ENCODE measurements at regions not wholly inside any gene's neighbourhood (a gene's known extent, or its start where the extent isn't known, plus 50 kb on each side); places are given as distances from the start of the nearest gene placed in this dataset.
"Not testable (repeated sequence)": the region's sequence is repeated elsewhere in the genome, so short reads cannot be mapped to it uniquely, and the experiment has no call there.

DNA sequence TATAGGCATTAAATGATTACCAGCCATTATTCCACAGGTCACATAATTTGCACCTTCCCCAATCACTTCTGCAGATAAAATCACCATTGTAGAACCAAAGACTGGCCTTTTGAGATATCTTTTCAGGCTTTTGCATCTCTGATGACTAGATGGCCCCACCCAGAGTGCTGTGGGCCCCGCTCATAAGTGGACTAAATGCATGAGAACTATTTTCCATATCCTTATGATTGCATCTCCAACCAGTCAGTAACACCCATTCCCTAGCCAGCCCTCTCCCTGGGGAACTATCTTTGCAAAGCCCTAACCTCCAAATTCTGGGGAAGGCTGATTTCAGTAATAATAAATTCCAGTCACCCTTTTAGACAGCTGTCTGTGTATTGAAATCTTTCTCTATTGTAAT, 53.5 kb upstream of the CDH9 start:
- H3K27ac Mint-ChIP-seq: no peak overlapping the region
- H3K18ac ChIP-seq (ENCODE audit: insufficient read length, low read depth, low read length): no peak overlapping the region
- no peak overlapping the region for H3K4me2 ChIP-seq (ENCODE audit: insufficient read depth, insufficient read length, low read length)

DNA sequence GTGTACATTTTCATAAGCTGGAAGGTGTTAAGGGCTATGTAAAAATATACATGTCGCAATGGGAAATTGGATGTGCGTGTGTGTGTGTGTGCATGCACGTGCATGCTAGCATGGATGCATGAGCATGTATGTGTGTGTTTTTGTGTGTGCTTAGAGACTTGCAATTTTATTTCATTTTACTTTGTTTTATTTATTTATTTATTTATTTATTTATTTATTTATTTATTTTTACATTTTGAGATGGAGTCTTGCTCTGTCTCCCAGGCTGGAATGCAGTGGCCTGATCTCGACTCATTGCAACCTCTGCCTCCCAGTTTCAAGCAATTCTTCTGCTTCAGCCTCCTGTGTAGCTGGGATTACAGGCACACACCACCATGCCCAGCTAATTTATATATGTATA, 50.4 kb upstream of the CDH9 start:
- H3K9me3 Mint-ChIP-seq; H3K18ac ChIP-seq (ENCODE audit: insufficient read length, low read depth, low read length); H3K4ac ChIP-seq (ENCODE audit: low read depth, low read length); H3K27me3 Mint-ChIP-seq (ENCODE audit: low read depth); H4K5ac ChIP-seq (ENCODE audit: insufficient read length, low read depth, low read length); H3K9me3 ChIP-seq (ENCODE audit: control insufficient read depth, low read depth, low read length); H2BK12ac ChIP-seq (ENCODE audit: insufficient read length, low read depth, low read length); H2BK5ac ChIP-seq (ENCODE audit: insufficient read length, low read length); H3K23ac ChIP-seq (ENCODE audit: insufficient read length, low read depth, low read length); H3K79me2 ChIP-seq (ENCODE audit: insufficient read depth, low read length); H3K4me1 ChIP-seq (ENCODE audit: insufficient read depth, low read length); H3K56ac ChIP-seq (ENCODE audit: insufficient read length, low read depth, low read length); H3K27ac Mint-ChIP-seq; H2AK5ac ChIP-seq (ENCODE audit: insufficient read length, low read length); H3K4me2 ChIP-seq (ENCODE audit: insufficient read depth, insufficient read length, low read length); H3K36me3 Mint-ChIP-seq (ENCODE audit: insufficient read depth in 1 of 3, low read depth in 3 of 3); H3K4me3 Mint-ChIP-seq; DNase-seq; H4K91ac ChIP-seq (ENCODE audit: insufficient read length, low read depth, low read length); H3K9ac ChIP-seq (ENCODE audit: extremely low read depth, insufficient read length, low read length); H2BK120ac ChIP-seq (ENCODE audit: low read depth, low read length, poor library complexity, severe bottlenecking); H3K27ac ChIP-seq (ENCODE audit: insufficient read length, low read depth, low read length); H3K23me2 ChIP-seq (ENCODE audit: insufficient read length, low read depth, low read length, poor library complexity, severe bottlenecking); H2AFZ ChIP-seq (ENCODE audit: low read length); H3T11ph ChIP-seq (ENCODE audit: low read length); H3K79me1 ChIP-seq (ENCODE audit: insufficient read depth, low read depth, low read length, poor library complexity, severe bottlenecking); H2BK20ac ChIP-seq (ENCODE audit: low read depth, low read length, poor library complexity, severe bottlenecking); H4K8ac ChIP-seq (replicated peaks; ENCODE audit: insufficient read length, low read depth, low read length); H4K20me1 ChIP-seq (ENCODE audit: control insufficient read depth, insufficient read depth, insufficient read length); H3K27me3 ChIP-seq (ENCODE audit: insufficient read depth, low read length); H2BK15ac ChIP-seq (ENCODE audit: low read depth, low read length); H3K14ac ChIP-seq (ENCODE audit: insufficient read depth, low read length): not testable (repeated sequence)
- peaks cover 22 to 25% of the 10 kb centered on the region in 2 experiments for H3K4me1 Mint-ChIP-seq
- WGBS (ENCODE audit: extremely low coverage, insufficient read length, low lambda C conversion rate): no CpG with 5 or more reads among the region's 4 CpGs

More for the DNA sequence above, 53.5 kb upstream of the CDH9 start:
- no peak overlapping the region for H3K4me3 Mint-ChIP-seq
- no peak for DNase-seq
- Histone ChIP-seq H3K27me3 (ENCODE audit: insufficient read depth, low read length) (no peaks in the 10 kb centered on the region), H3K9ac (ENCODE audit: extremely low read depth, insufficient read length, low read length) (no peak overlapping the region), H2BK5ac (ENCODE audit: insufficient read length, low read length) (no peak overlapping the region), H4K20me1 (ENCODE audit: control insufficient read depth, insufficient read depth, insufficient read length) (no peaks in the 10 kb centered on the region), H2BK120ac (ENCODE audit: low read depth, low read length, poor library complexity, severe bottlenecking) (no peak overlapping the region), H4K91ac (ENCODE audit: insufficient read length, low read depth, low read length) (no peak overlapping the region), H3K79me2 (ENCODE audit: insufficient read depth, low read length) (no peaks in the 10 kb centered on the region), H2AFZ (ENCODE audit: low read length) (no peak overlapping the region), H3K27ac (ENCODE audit: insufficient read length, low read depth, low read length) (no peak overlapping the region), H3K4me1 (ENCODE audit: insufficient read depth, low read length) (no peaks in the 10 kb centered on the region), H3K14ac (ENCODE audit: insufficient read depth, low read length) (no peak overlapping the region), H2BK20ac (ENCODE audit: low read depth, low read length, poor library complexity, severe bottlenecking) (no peak overlapping the region), H3K56ac (ENCODE audit: insufficient read length, low read depth, low read length) (no peak overlapping the region), H3K4ac (ENCODE audit: low read depth, low read length) (no peak overlapping the region), H3K79me1 (ENCODE audit: insufficient read depth, low read depth, low read length, poor library complexity, severe bottlenecking) (no peaks in the 10 kb centered on the region), H4K5ac (ENCODE audit: insufficient read length, low read depth, low read length) (no peak overlapping the region), H2BK12ac (ENCODE audit: insufficient read length, low read depth, low read length) (no peak overlapping the region), H3K9me3 (ENCODE audit: control insufficient read depth, low read depth, low read length) (no peaks in the 10 kb centered on the region), H3K23me2 (ENCODE audit: insufficient read length, low read depth, low read length, poor library complexity, severe bottlenecking) (no peaks in the 10 kb centered on the region), H2AK5ac (ENCODE audit: insufficient read length, low read length) (no peak overlapping the region), H3K23ac (ENCODE audit: insufficient read length, low read depth, low read length) (no peak overlapping the region), H4K8ac (replicated peaks; ENCODE audit: insufficient read length, low read depth, low read length) (no peak overlapping the region), H2BK15ac (ENCODE audit: low read depth, low read length) (no peak overlapping the region), H3T11ph (ENCODE audit: low read length) (no peak overlapping the region)
- H3K27me3 Mint-ChIP-seq (ENCODE audit: low read depth): no peaks in the 10 kb centered on the region
- WGBS (ENCODE audit: extremely low coverage, insufficient read length, low lambda C conversion rate): no CpG with 5 or more reads among the region's 1 CpG
- no peaks in the 10 kb centered on the region; a peak in 1 of 5 replicates for H3K9me3 Mint-ChIP-seq
- H3K36me3 Mint-ChIP-seq (ENCODE audit: insufficient read depth in 1 of 3, low read depth in 3 of 3): no peaks in the 10 kb centered on the region
- H3K4me1 Mint-ChIP-seq: peaks cover 16 to 18% of the 10 kb centered on the region in 2 experiments
- TF ChIP-seq, protein P1, sequence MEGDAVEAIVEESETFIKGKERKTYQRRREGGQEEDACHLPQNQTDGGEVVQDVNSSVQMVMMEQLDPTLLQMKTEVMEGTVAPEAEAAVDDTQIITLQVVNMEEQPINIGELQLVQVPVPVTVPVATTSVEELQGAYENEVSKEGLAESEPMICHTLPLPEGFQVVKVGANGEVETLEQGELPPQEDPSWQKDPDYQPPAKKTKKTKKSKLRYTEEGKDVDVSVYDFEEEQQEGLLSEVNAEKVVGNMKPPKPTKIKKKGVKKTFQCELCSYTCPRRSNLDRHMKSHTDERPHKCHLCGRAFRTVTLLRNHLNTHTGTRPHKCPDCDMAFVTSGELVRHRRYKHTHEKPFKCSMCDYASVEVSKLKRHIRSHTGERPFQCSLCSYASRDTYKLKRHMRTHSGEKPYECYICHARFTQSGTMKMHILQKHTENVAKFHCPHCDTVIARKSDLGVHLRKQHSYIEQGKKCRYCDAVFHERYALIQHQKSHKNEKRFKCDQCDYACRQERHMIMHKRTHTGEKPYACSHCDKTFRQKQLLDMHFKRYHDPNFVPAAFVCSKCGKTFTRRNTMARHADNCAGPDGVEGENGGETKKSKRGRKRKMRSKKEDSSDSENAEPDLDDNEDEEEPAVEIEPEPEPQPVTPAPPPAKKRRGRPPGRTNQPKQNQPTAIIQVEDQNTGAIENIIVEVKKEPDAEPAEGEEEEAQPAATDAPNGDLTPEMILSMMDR (conservative IDR thresholded peaks at IDR 0.05): no peak

All from H9 (cell line).